Keratinocyte (primary cell): ENCODE measurements at regions not wholly inside any gene's neighbourhood (a gene's known extent, or its start where the extent isn't known, plus 50 kb on each side); places are given as distances from the start of the nearest gene placed in this dataset.

Source experiments
- DNase-seq: peaks from one replicate; pipeline ENCODE4 v3.0.0-alpha.2; 2011; ENCODE audit warnings: low read depth, missing footprints, low spot score
- FAIRE-seq: peaks from 2 replicates; lab custom pipeline; 2011; peaks lifted over from hg19 to GRCh38; lab: Jason Lieb, UNC
- H2AFZ ChIP-seq: 2 replicates; pipeline ENCODE4 v1.6.0; 2012; ENCODE audit warnings: low read length, control low read depth, inconsistent platforms; ENCODE audit not compliant: control insufficient read depth
- H3K27ac ChIP-seq: 2 replicates; pipeline ENCODE4 v1.5.1; 2011; ENCODE audit warnings: low read length; ENCODE audit not compliant: control insufficient read depth, insufficient read depth
- H3K27me3 ChIP-seq: 3 replicates; pipeline ENCODE4 v1.6.0; 2011; ENCODE audit warnings: low read length; ENCODE audit not compliant: control insufficient read depth, insufficient read depth; ENCODE audit errors: extremely low read depth
- H3K36me3 ChIP-seq, 2 experiments: 2 replicates in 1 of 2; 3 replicates in 1 of 2; pipeline ENCODE4 v1.5.1; 2011; ENCODE audit warnings: low read length in 2 of 2, mild to moderate bottlenecking in 1 of 2; ENCODE audit not compliant: control insufficient read depth in 2 of 2, insufficient read depth in 2 of 2; ENCODE audit errors: extremely low read depth in 1 of 2
- H3K4me1 ChIP-seq: 3 replicates; pipeline ENCODE4 v1.5.1; 2011; ENCODE audit warnings: low read length; ENCODE audit not compliant: control insufficient read depth, insufficient read depth; ENCODE audit errors: extremely low read depth
- H3K4me2 ChIP-seq: 3 replicates; pipeline ENCODE4 v1.6.0; 2011; ENCODE audit warnings: low read depth, low read length; ENCODE audit not compliant: control insufficient read depth, insufficient read depth; ENCODE audit errors: extremely low read depth
- H3K4me3 ChIP-seq, 3 experiments: fragments of 200-600 bp in 1 of 3; sonication (generic) in 1 of 3; 2 replicates in 2 of 3; 3 replicates in 1 of 3; pipeline ENCODE4 v1.5.1; 2011 to 2016; ENCODE audit warnings: low read length in 3 of 3, mild to moderate bottlenecking in 3 of 3, control low read depth in 2 of 3, inconsistent platforms in 1 of 3, low read depth in 1 of 3, mixed read lengths in 1 of 3, mixed run types in 1 of 3, moderate library complexity in 1 of 3; ENCODE audit not compliant: control insufficient read depth in 2 of 3, insufficient read depth in 2 of 3; ENCODE audit errors: extremely low read depth in 1 of 3
- H3K79me2 ChIP-seq: 2 replicates; pipeline ENCODE4 v1.6.0; 2012; ENCODE audit warnings: low read length; ENCODE audit not compliant: control insufficient read depth, insufficient read depth
- H3K9ac ChIP-seq: 3 replicates; pipeline ENCODE4 v1.6.0; 2011; ENCODE audit warnings: low read length; ENCODE audit not compliant: control insufficient read depth, insufficient read depth; ENCODE audit errors: extremely low read depth
- H3K9me1 ChIP-seq: 3 replicates; pipeline ENCODE4 v1.6.0; 2011; ENCODE audit warnings: low read length; ENCODE audit not compliant: control insufficient read depth, insufficient read depth; ENCODE audit errors: extremely low read depth
- H3K9me3 ChIP-seq: 2 replicates; pipeline ENCODE4 v1.5.1; 2012; ENCODE audit warnings: low read depth, low read length; ENCODE audit not compliant: control insufficient read depth
- H4K20me1 ChIP-seq: 3 replicates; pipeline ENCODE4 v1.6.0; 2011; ENCODE audit warnings: low read length; ENCODE audit not compliant: control insufficient read depth, insufficient read depth; ENCODE audit errors: extremely low read depth
- EZH2 ChIP-seq: IDR thresholded peaks from one replicate; pipeline ENCODE4 v1.6.1; 2012; ENCODE audit warnings: inconsistent platforms, mild to moderate bottlenecking, low read length, moderate library complexity
- dilution Hi-C: fragments of 300-500 bp; cut with MboI; formaldehyde crosslinking; loops from one replicate; pipeline ENCODE4 v1.7.0; 2020; ENCODE audit warnings: low sequenced_read_pairs; ENCODE audit not compliant: extremely low pct_ligation_motif_present
- TF ChIP-seq, protein P1 (sequence below), 3 experiments: IDR thresholded peaks in 1 of 3; conservative IDR thresholded peaks in 1 of 3; optimal IDR thresholded peaks in 1 of 3; 2 replicates in 2 of 3; 3 replicates in 1 of 3; pipeline versions ENCODE3 to v1.5.1; 2011; ENCODE audit warnings: low read length in 3 of 3, mild to moderate bottlenecking in 3 of 3, moderate library complexity in 2 of 3, control low read depth in 1 of 3, inconsistent platforms in 1 of 3; ENCODE audit not compliant: insufficient read depth in 2 of 3; ENCODE audit errors: extremely low read depth in 1 of 3

DNA sequence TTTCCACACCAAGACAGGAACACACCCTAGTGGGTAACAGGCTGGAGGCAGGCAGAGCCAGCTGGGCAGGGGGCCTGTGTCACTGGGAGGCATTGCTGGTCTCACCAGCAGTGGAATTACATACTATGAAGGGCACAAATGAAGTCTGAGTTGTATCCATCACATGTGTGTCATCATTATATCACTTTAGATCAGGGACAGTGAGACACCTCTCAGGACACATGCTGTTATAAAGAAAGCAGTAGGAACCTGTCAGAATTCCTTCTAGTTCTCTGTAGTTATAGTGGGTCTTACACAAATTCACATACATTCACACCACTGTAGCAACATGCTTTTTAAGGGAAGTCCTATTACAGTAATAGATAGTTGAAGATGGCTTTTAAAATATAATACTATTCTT, 63.5 kb upstream of the FYN start:
- Histone ChIP-seq H3K9me1 (no peaks in the 10 kb centered on the region), H3K79me2 (no peaks in the 10 kb centered on the region), H3K27me3 (no peaks in the 10 kb centered on the region), H4K20me1 (no peaks in the 10 kb centered on the region), H3K36me3 (no peaks in the 10 kb centered on the region), H3K9me3 (no peaks in the 10 kb centered on the region), H3K9ac (no peak overlapping the region), H3K27ac (no peak overlapping the region), H2AFZ (no peak overlapping the region), H3K4me1 (no peaks in the 10 kb centered on the region), H3K4me3 (no peak overlapping the region), H3K4me2 (no peak overlapping the region)
- FAIRE-seq (no peak), DNase-seq (no peak)
- TF ChIP-seq, protein P1, sequence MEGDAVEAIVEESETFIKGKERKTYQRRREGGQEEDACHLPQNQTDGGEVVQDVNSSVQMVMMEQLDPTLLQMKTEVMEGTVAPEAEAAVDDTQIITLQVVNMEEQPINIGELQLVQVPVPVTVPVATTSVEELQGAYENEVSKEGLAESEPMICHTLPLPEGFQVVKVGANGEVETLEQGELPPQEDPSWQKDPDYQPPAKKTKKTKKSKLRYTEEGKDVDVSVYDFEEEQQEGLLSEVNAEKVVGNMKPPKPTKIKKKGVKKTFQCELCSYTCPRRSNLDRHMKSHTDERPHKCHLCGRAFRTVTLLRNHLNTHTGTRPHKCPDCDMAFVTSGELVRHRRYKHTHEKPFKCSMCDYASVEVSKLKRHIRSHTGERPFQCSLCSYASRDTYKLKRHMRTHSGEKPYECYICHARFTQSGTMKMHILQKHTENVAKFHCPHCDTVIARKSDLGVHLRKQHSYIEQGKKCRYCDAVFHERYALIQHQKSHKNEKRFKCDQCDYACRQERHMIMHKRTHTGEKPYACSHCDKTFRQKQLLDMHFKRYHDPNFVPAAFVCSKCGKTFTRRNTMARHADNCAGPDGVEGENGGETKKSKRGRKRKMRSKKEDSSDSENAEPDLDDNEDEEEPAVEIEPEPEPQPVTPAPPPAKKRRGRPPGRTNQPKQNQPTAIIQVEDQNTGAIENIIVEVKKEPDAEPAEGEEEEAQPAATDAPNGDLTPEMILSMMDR (optimal IDR thresholded peaks at IDR 0.05 in 1 of 3, IDR thresholded peaks at IDR 0.05 in 1 of 3, conservative IDR thresholded peaks at IDR 0.05 in 1 of 3; ENCODE audit: extremely low read depth in 1 of 3, insufficient read depth in 2 of 3, low read length in 3 of 3) = no peak
- TF ChIP-seq EZH2 = no peak
- dilution Hi-C loops = no loop called here

- no peaks in the 10 kb centered on the region for H3K36me3 ChIP-seq
- H3K4me2 ChIP-seq = no peak overlapping the region
- DNase-seq (no peak), FAIRE-seq (no peak)
- H3K27ac ChIP-seq = no peak overlapping the region
- TF ChIP-seq, protein P1 (optimal IDR thresholded peaks at IDR 0.05 in 1 of 3, IDR thresholded peaks at IDR 0.05 in 1 of 3, conservative IDR thresholded peaks at IDR 0.05 in 1 of 3; ENCODE audit: extremely low read depth in 1 of 3, insufficient read depth in 2 of 3, low read length in 3 of 3) = no peak
- TF ChIP-seq EZH2 = no peak
- dilution Hi-C loops = no loop called here
- H4K20me1 ChIP-seq = no peaks in the 10 kb centered on the region
- H3K27me3 ChIP-seq = no peaks in the 10 kb centered on the region
- H3K9me3 ChIP-seq = no peaks in the 10 kb centered on the region
- H3K9ac ChIP-seq = no peak overlapping the region
- H2AFZ ChIP-seq = no peak overlapping the region
- H3K9me1 ChIP-seq = no peaks in the 10 kb centered on the region
- H3K79me2 ChIP-seq = no peaks in the 10 kb centered on the region
- no peak overlapping the region for H3K4me3 ChIP-seq
- no peaks in the 10 kb centered on the region for H3K4me1 ChIP-seq
These were observed 65.5 kb upstream of the FYN start for GRCh38 chr6:111938710-111939109.
